Common myeloid progenitor, CD34-positive (primary cell): ENCODE measurements at regions not wholly inside any gene's neighbourhood (a gene's known extent, or its start where the extent isn't known, plus 50 kb on each side); places are given as distances from the start of the nearest gene placed in this dataset.
"Not testable (repeated sequence)": the region's sequence is repeated elsewhere in the genome, so short reads cannot be mapped to it uniquely, and the experiment has no call there.

ENCODE experiments used
- CTCF ChIA-PET: fragments of 350-600 bp; sonication (Branson Sonifier 250); formaldehyde crosslinking; loops from one replicate; lab custom pipeline; 2021; ENCODE audit warnings: antibody characterized with exemption; lab: Charles Lee
- POLR2A ChIA-PET: fragments of 350-600 bp; sonication (Branson Sonifier 250); formaldehyde crosslinking; loops from one replicate; lab custom pipeline; 2021; ENCODE audit warnings: antibody characterized with exemption; lab: Charles Lee
- DNase-seq, 3 donors: peaks; one replicate each; pipeline versions ENCODE4 v3.0.0 to v3.0.0-alpha.2; 2013
- H3K27ac ChIP-seq, 2 experiments: 1 replicate in 1 of 2; 2 replicates in 1 of 2; pipeline ENCODE4 v1.7.0; 2013; ENCODE audit warnings: inconsistent platforms in 2 of 2, low read length in 2 of 2, mild to moderate bottlenecking in 2 of 2, low read depth in 1 of 2, moderate library complexity in 1 of 2; ENCODE audit not compliant: severe bottlenecking in 2 of 2, insufficient read depth in 1 of 2, poor library complexity in 1 of 2
- H3K27me3 ChIP-seq, 5 experiments: replicated peaks in 2 of 5; 1 replicate in 3 of 5; 2 replicates in 2 of 5; pipeline versions ENCODE4 v1.6.1 to v1.7.0; 2013; ENCODE audit warnings: low read length in 4 of 5, mild to moderate bottlenecking in 2 of 5, moderate library complexity in 2 of 5, inconsistent platforms in 1 of 5; ENCODE audit not compliant: insufficient read depth in 5 of 5, control insufficient read depth in 4 of 5
- H3K36me3 ChIP-seq, 4 experiments: 1 replicate in 2 of 4; 2 replicates in 2 of 4; pipeline versions ENCODE4 v1.6.1 to v1.7.0; 2013; ENCODE audit warnings: low read length in 3 of 4, control low read depth in 1 of 4, mild to moderate bottlenecking in 1 of 4; ENCODE audit not compliant: control insufficient read depth in 4 of 4, insufficient read depth in 4 of 4
- H3K4me1 ChIP-seq, 4 experiments: 1 replicate in 3 of 4; 2 replicates in 1 of 4; pipeline versions ENCODE4 v1.6.1 to v1.7.1; 2013; ENCODE audit warnings: low read length in 3 of 4, mild to moderate bottlenecking in 3 of 4, control low read depth in 1 of 4, inconsistent platforms in 1 of 4, moderate library complexity in 1 of 4; ENCODE audit not compliant: control insufficient read depth in 4 of 4, insufficient read depth in 4 of 4; ENCODE audit errors: control extremely low read depth in 1 of 4
- H3K4me3 ChIP-seq, 7 experiments: 1 replicate in 4 of 7; 2 replicates in 3 of 7; pipeline versions ENCODE4 v1.5.1 to v1.7.0; 2013; ENCODE audit warnings: mild to moderate bottlenecking in 7 of 7, low read length in 6 of 7, moderate library complexity in 6 of 7, inconsistent platforms in 2 of 7, low read depth in 2 of 7, control low read depth in 1 of 7; ENCODE audit not compliant: insufficient read depth in 4 of 7, control insufficient read depth in 1 of 7; ENCODE audit errors: extremely low read depth in 1 of 7
- H3K9me3 ChIP-seq, 5 experiments: 1 replicate in 4 of 5; 2 replicates in 1 of 5; pipeline versions ENCODE4 v1.6.1 to v1.7.1; 2013; ENCODE audit warnings: low read length in 4 of 5, mild to moderate bottlenecking in 2 of 5, inconsistent platforms in 1 of 5, low read depth in 1 of 5, moderate library complexity in 1 of 5; ENCODE audit not compliant: control insufficient read depth in 4 of 5, insufficient read depth in 2 of 5; ENCODE audit errors: control extremely low read depth in 1 of 5
- WGBS: methylation state at CpG from one replicate; pipeline ENCODE4 v1.1.5; 2013; ENCODE audit not compliant: insufficient coverage; 5-methylcytosine and 5-hydroxymethylcytosine counted together

GRCh38 chr4:118585015-118585414 is 100.2 kb upstream of the METTL14 start:
- ChIA-PET CTCF (no interaction called here), POLR2A (no interaction called here)
- 75% methylated on average over 4 of the region's 5 CpGs for WGBS
- Histone ChIP-seq H3K4me1 (no peaks in the 10 kb centered on the region), H3K27me3 (peaks cover 0 to 47% (median 11%) of the 10 kb centered on the region in 5 experiments), H3K27ac (no peak overlapping the region), H3K9me3 (no peaks in the 10 kb centered on the region), H3K4me3 (no peak overlapping the region), H3K36me3 (no peaks in the 10 kb centered on the region)
- DNase-seq: no peak

- 84% methylated on average over 6 of the region's 6 CpGs for WGBS
- no peak for DNase-seq
- H3K27ac ChIP-seq: no peak overlapping the region
- ChIA-PET POLR2A (no interaction called here), CTCF (no interaction called here)
- no peak overlapping the region for H3K4me3 ChIP-seq
- H3K36me3 ChIP-seq: no peaks in the 10 kb centered on the region
- no peaks in the 10 kb centered on the region for H3K9me3 ChIP-seq
- H3K27me3 ChIP-seq: peaks cover 0 to 47% (median 11%) of the 10 kb centered on the region in 5 experiments
- H3K4me1 ChIP-seq: peaks cover 0 to 6% (median 1%) of the 10 kb centered on the region in 4 experiments
Observed at GRCh38 chr4:118586357-118586790, 98.8 kb upstream of the METTL14 start.

- Histone ChIP-seq H3K9me3 (no peaks in the 10 kb centered on the region), H3K4me3 (no peak overlapping the region), H3K36me3 (no peaks in the 10 kb centered on the region), H3K4me1 (peaks cover 0 to 6% (median 1%) of the 10 kb centered on the region in 4 experiments), H3K27ac (no peak overlapping the region), H3K27me3 (peaks cover 0 to 47% (median 11%) of the 10 kb centered on the region in 5 experiments)
- CTCF ChIA-PET: no interaction called here
- POLR2A ChIA-PET: no interaction called here
- DNase-seq: no peak
- WGBS: 100% methylated on average over 2 of the region's 9 CpGs
Observed at GRCh38 chr4:118587116-118587831, 97.9 kb upstream of the METTL14 start.

GRCh38 chr4:118587946-118588345 is 97.2 kb upstream of the METTL14 start:
- no peaks in the 10 kb centered on the region for H3K36me3 ChIP-seq
- no peak overlapping the region for H3K4me3 ChIP-seq
- peaks cover 0 to 47% (median 11%) of the 10 kb centered on the region in 5 experiments for H3K27me3 ChIP-seq
- H3K27ac ChIP-seq: no peak overlapping the region
- WGBS: 81% methylated on average over 4 of the region's 4 CpGs
- POLR2A ChIA-PET: no interaction called here
- no peak for DNase-seq
- CTCF ChIA-PET: no interaction called here
- H3K9me3 ChIP-seq: no peaks in the 10 kb centered on the region
- peaks cover 0 to 6% (median 1%) of the 10 kb centered on the region in 4 experiments for H3K4me1 ChIP-seq

- no peak for DNase-seq
- no peaks in the 10 kb centered on the region for H3K36me3 ChIP-seq
- POLR2A ChIA-PET: no interaction called here
Observed at GRCh38 chr4:118589471-118590055, 95.6 kb upstream of the METTL14 start.

GRCh38 chr4:118591339-118592046 is 93.7 kb upstream of the METTL14 start:
- CTCF ChIA-PET: not testable (repeated sequence)

More at GRCh38 chr4:118589471-118590055, 95.6 kb upstream of the METTL14 start:
- CTCF ChIA-PET: interaction anchor here (0.7 kb wide), 1 partner anchor 166 kb away, joined by 3 read pairs; no protein-coding TSS in a partner anchor
- Histone ChIP-seq H3K4me1 (peaks cover 0 to 6% (median 1%) of the 10 kb centered on the region in 4 experiments), H3K4me3 (no peak overlapping the region), H3K9me3 (no peaks in the 10 kb centered on the region), H3K27ac (no peak overlapping the region), H3K27me3 (peaks cover 0 to 41% (median 11%) of the 10 kb centered on the region in 5 experiments)
- 87% methylated on average over 5 of the region's 9 CpGs for WGBS

More at GRCh38 chr4:118591339-118592046, 93.7 kb upstream of the METTL14 start:
- H3K9me3 ChIP-seq, POLR2A ChIA-PET, H3K36me3 ChIP-seq, H3K4me1 ChIP-seq: not testable (repeated sequence)
- Histone ChIP-seq H3K27ac (peak overlapping the region; percentile 78 to 89), H3K27me3 (peaks cover 0 to 24% (median 7%) of the 10 kb centered on the region in 5 experiments), H3K4me3 (peak overlapping the region; percentile 31 to 74 (median 65))
- WGBS: 2% methylated on average over 23 of the region's 28 CpGs
- DNase-seq: peak; percentile 96 to 99 (median 99)
